ENCODE measurements at regions not wholly inside any gene's neighbourhood (a gene's known extent, or its start where the extent isn't known, plus 50 kb on each side); places are given as distances from the start of the nearest gene placed in this dataset.

GRCh38 chr1:200248541-200248940 is 161.3 kb downstream of the ZNF281 start:
- DNase-seq, result no peak

GRCh38 chr1:200247518-200247917 is 162.3 kb downstream of the ZNF281 start:
- DNase-seq, result no peak

GRCh38 chr1:200245473-200245872 is 164.4 kb downstream of the ZNF281 start:
- DNase-seq, result no peak

GRCh38 chr1:200243042-200243437 is 166.8 kb downstream of the ZNF281 start:
- DNase-seq, result no peak

GRCh38 chr1:200242110-200243041 is 167.5 kb downstream of the ZNF281 start:
- DNase-seq, result no peak

DNA sequence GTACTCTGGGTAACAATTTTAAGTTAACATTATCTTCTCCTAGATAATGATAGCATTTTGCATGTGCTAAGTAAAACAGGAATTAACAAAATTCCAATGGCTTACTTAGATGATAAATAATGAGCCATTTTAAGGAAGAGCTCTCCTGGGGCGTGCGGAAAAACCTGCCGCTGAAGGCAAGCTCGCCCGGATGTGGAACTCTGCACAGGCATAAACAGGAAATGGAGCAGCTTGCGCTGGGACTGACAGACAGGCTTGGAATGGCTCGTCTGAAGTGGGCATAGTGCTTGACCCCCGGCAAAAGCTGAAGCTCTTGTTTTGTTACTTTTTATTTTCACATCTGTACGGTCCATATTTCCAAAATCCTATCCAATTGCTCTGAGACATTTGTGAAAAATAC is 169.2 kb downstream of the ZNF281 start:
- peak; percentile 37 for DNase-seq

GRCh38 chr1:200238311-200238710 is 171.5 kb downstream of the ZNF281 start:
- no peak for DNase-seq

DNA sequence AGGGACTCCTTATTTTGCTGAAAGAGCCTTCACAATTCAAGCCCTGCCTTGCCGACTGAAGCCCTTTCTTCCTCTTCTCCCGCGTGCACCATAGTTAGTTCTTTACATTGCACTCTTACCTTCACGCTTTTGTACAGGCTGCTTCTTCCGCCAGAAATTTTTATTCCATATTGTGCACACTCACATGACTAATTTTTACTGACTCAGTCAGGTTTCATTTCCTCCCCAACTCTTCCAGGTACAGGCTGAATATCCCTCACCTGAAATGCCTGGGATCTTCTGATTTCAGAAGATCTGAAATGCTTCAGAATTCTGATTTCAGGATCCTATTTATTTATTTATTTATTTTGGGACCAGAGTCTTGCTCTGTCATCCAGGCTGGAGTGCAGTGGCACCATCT is 172.8 kb downstream of the ZNF281 start:
- DNase-seq, result no peak

GRCh38 chr1:200234938-200235337 is 174.9 kb downstream of the ZNF281 start:
- DNase-seq, result no peak

- peak; percentile 26 for DNase-seq
These were observed 176.4 kb downstream of the ZNF281 start for GRCh38 chr1:200233393-200233792.

DNA sequence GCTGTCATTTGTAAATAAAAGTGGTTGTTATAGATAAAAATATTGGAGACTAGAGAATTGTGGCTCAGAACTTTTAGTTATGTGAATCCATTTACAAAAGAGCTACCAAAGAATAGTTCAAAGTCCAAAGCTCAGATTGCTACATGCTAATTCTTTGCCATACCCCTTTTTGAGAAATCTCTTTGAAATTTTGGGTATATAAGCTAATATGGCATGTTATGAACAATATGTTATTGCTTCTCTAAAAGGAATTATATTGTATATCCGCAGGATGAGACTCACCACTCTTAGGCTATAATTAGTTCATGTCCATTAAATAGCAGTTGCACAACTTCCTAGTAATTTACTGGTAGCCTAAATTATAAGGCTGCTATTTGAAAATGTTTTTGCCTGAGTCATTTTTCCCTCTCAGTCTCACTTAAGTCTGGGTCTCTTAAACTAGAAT is 178.0 kb downstream of the ZNF281 start:
- peak; percentile 43 for DNase-seq

- DNase-seq, result no peak
These were observed 179.2 kb downstream of the ZNF281 start for GRCh38 chr1:200230671-200231070.

GRCh38 chr1:200228486-200228885 is 181.3 kb downstream of the ZNF281 start:
- DNase-seq, result no peak

GRCh38 chr1:200228081-200228480 is 181.8 kb downstream of the ZNF281 start:
- no peak for DNase-seq

Data from suppressor macrophage treated with lipopolysaccharide for 4 hours (primary cell).